DND-41 (cell line): ENCODE measurements at regions not wholly inside any gene's neighbourhood (a gene's known extent, or its start where the extent isn't known, plus 50 kb on each side); places are given as distances from the start of the nearest gene placed in this dataset.

ENCODE experiments used
- ATAC-seq: fragments of 200-7000 bp; cut with Tn5 transposase; 3 replicates; pipeline ENCODE4 v1.9.1; 2021; ENCODE audit warnings: low read depth; ENCODE audit not compliant: insufficient read depth
- DNase-seq: peaks from one replicate; pipeline ENCODE4 v3.0.0-alpha.2; 2020
- H2AFZ ChIP-seq: 2 replicates; pipeline ENCODE4 v1.6.0; 2012; ENCODE audit warnings: low read depth, low read length
- H3K27ac ChIP-seq: 2 replicates; pipeline ENCODE4 v1.5.1; 2012; ENCODE audit warnings: low read length, inconsistent platforms
- H3K27me3 ChIP-seq: fragments of 200-600 bp; sonication (generic); 2 replicates; pipeline ENCODE4 v1.6.0; 2012; ENCODE audit warnings: low read length, mild to moderate bottlenecking, inconsistent platforms; ENCODE audit not compliant: insufficient read depth, poor library complexity
- H3K36me3 ChIP-seq: 2 replicates; pipeline ENCODE4 v1.5.1; 2012; ENCODE audit warnings: low read length, inconsistent platforms; ENCODE audit not compliant: insufficient read depth
- H3K4me1 ChIP-seq: 2 replicates; pipeline ENCODE4 v1.5.1; 2012; ENCODE audit warnings: mild to moderate bottlenecking, low read length; ENCODE audit not compliant: insufficient read depth
- H3K4me2 ChIP-seq: 2 replicates; pipeline ENCODE4 v1.6.0; 2012; ENCODE audit warnings: mild to moderate bottlenecking, moderate library complexity, low read length, inconsistent platforms; ENCODE audit not compliant: insufficient read depth
- H3K4me3 ChIP-seq, 2 experiments: fragments of 200-600 bp in 1 of 2; shearing (Covaris generic) in 1 of 2; 2 replicates each; pipeline ENCODE4 v1.5.1; 2012 to 2016; ENCODE audit warnings: inconsistent platforms in 2 of 2, low read length in 2 of 2, mild to moderate bottlenecking in 2 of 2, low read depth in 1 of 2, moderate library complexity in 1 of 2
- H3K79me2 ChIP-seq: 2 replicates; pipeline ENCODE4 v1.6.0; 2012; ENCODE audit warnings: low read length, inconsistent platforms; ENCODE audit not compliant: insufficient read depth
- H3K9ac ChIP-seq: 2 replicates; pipeline ENCODE4 v1.6.0; 2012; ENCODE audit warnings: low read depth, mild to moderate bottlenecking, inconsistent platforms, low read length, moderate library complexity
- H3K9me3 ChIP-seq: 2 replicates; pipeline ENCODE4 v1.5.1; 2012; ENCODE audit warnings: low read length, moderate library complexity, mild to moderate bottlenecking, inconsistent platforms; ENCODE audit not compliant: insufficient read depth, severe bottlenecking
- H4K20me1 ChIP-seq: 2 replicates; pipeline ENCODE4 v1.6.0; 2012; ENCODE audit warnings: low read length; ENCODE audit not compliant: insufficient read depth
- CTCF ChIP-seq: IDR thresholded peaks from 2 replicates; pipeline ENCODE4 v1.5.1; 2012; ENCODE audit warnings: borderline replicate concordance, low read length, moderate library complexity, mild to moderate bottlenecking; ENCODE audit not compliant: poor library complexity, severe bottlenecking; ENCODE audit errors: extremely low read depth
- EZH2 ChIP-seq: IDR thresholded peaks from 3 replicates; pipeline ENCODE4 v1.6.1; 2012; ENCODE audit warnings: borderline replicate concordance, low read depth, mild to moderate bottlenecking, moderate library complexity, low read length, inconsistent platforms; ENCODE audit not compliant: severe bottlenecking

- H3K4me1 ChIP-seq: no peaks in the 10 kb centered on the region
- no peak overlapping the region for H3K9ac ChIP-seq
- H3K27me3 ChIP-seq: no peaks in the 10 kb centered on the region
- no peaks in the 10 kb centered on the region for H3K9me3 ChIP-seq
- DNase-seq (no peak), ATAC-seq (no peak)
- H3K4me2 ChIP-seq: no peak overlapping the region
- TF ChIP-seq EZH2: no peak
- no peak for TF ChIP-seq CTCF
- H3K79me2 ChIP-seq: no peaks in the 10 kb centered on the region
- no peaks in the 10 kb centered on the region for H4K20me1 ChIP-seq
- no peak overlapping the region for H2AFZ ChIP-seq
- no peaks in the 10 kb centered on the region for H3K36me3 ChIP-seq
- H3K27ac ChIP-seq: no peak overlapping the region
- H3K4me3 ChIP-seq: no peak overlapping the region
Observed at GRCh38 chr4:183832776-183833450, 72.2 kb upstream of the STOX2 start.

- H3K4me1 ChIP-seq: no peaks in the 10 kb centered on the region
- no peak overlapping the region for H3K9ac ChIP-seq
- no peak overlapping the region for H3K4me2 ChIP-seq
- TF ChIP-seq CTCF (no peak), EZH2 (no peak)
- no peak overlapping the region for H3K4me3 ChIP-seq
- DNase-seq (no peak), ATAC-seq (no peak)
- no peaks in the 10 kb centered on the region for H3K79me2 ChIP-seq
- H3K36me3 ChIP-seq: no peaks in the 10 kb centered on the region
- no peak overlapping the region for H3K27ac ChIP-seq
- H3K9me3 ChIP-seq: no peaks in the 10 kb centered on the region
- no peaks in the 10 kb centered on the region for H4K20me1 ChIP-seq
- no peak overlapping the region for H2AFZ ChIP-seq
- no peaks in the 10 kb centered on the region for H3K27me3 ChIP-seq
Observed at GRCh38 chr4:183834252-183834651, 70.9 kb upstream of the STOX2 start.

GRCh38 chr4:183837222-183837621 lies 67.9 kb upstream of the STOX2 start:
- H3K27me3 ChIP-seq: no peaks in the 10 kb centered on the region
- no peak overlapping the region for H3K4me3 ChIP-seq
- no peaks in the 10 kb centered on the region for H3K9me3 ChIP-seq
- no peaks in the 10 kb centered on the region for H3K36me3 ChIP-seq
- ATAC-seq: no peak
- no peak overlapping the region for H3K4me2 ChIP-seq
- no peak overlapping the region for H3K27ac ChIP-seq
- H4K20me1 ChIP-seq: no peaks in the 10 kb centered on the region
- no peaks in the 10 kb centered on the region for H3K4me1 ChIP-seq
- DNase-seq: no peak
- no peak overlapping the region for H3K9ac ChIP-seq
- TF ChIP-seq CTCF: no peak
- TF ChIP-seq EZH2: no peak
- H2AFZ ChIP-seq: no peak overlapping the region
- no peaks in the 10 kb centered on the region for H3K79me2 ChIP-seq
